Thyroid gland (tissue), 4 donors: ENCODE measurements at regions not wholly inside any gene's neighbourhood (a gene's known extent, or its start where the extent isn't known, plus 50 kb on each side); places are given as distances from the start of the nearest gene placed in this dataset.
A peak's percentile ranks its signal among the peaks of the same experiment; 100 is the strongest.

ENCODE experiments used
- DNase-seq, 2 donors: peaks; one replicate each; pipeline ENCODE4 v3.0.0-alpha.2; 2019
- H3K27ac ChIP-seq, 3 donors: fragments of 200-600 bp; sonication (generic); 1 replicate in 2 of 3; 2 replicates in 1 of 3; pipeline ENCODE4 v1.5.1; 2016 to 2019; ENCODE audit warnings: mild to moderate bottlenecking in 1 of 3, moderate library complexity in 1 of 3
- H3K27me3 ChIP-seq: fragments of 200-600 bp; sonication (generic); one replicate; pipeline ENCODE4 v1.5.1; 2019
- H3K36me3 ChIP-seq, 2 donors: fragments of 200-600 bp; sonication (generic); one replicate each; pipeline ENCODE4 v1.5.1; 2016 to 2019
- H3K4me1 ChIP-seq, 2 donors: fragments of 200-600 bp; sonication (generic); one replicate each; pipeline ENCODE4 v1.5.1; 2017 to 2019
- H3K4me3 ChIP-seq, 3 donors: fragments of 200-600 bp; sonication (generic); replicated peaks in 1 of 3; 1 replicate in 2 of 3; 2 replicates in 1 of 3; pipeline ENCODE4 v1.5.1; 2016; ENCODE audit warnings: mild to moderate bottlenecking in 1 of 3
- H3K9me3 ChIP-seq: fragments of 200-600 bp; sonication (generic); one replicate; pipeline ENCODE4 v1.5.1; 2017
- CTCF ChIP-seq, 6 experiments: fragments of 200-600 bp in 3 of 6; fragments of 450-650 bp in 3 of 6; sonication (generic) in 3 of 6; IDR thresholded peaks; one replicate each; pipeline ENCODE4 v1.5.1; 2016 to 2019; ENCODE audit warnings: antibody characterized with exemption in 6 of 6, mild to moderate bottlenecking in 2 of 6, inconsistent platforms in 1 of 6, moderate library complexity in 1 of 6
- POLR2A ChIP-seq, 2 donors: fragments of 450-650 bp; IDR thresholded peaks; one replicate each; pipeline ENCODE4 v1.6.1; 2017; ENCODE audit warnings: antibody characterized with exemption in 2 of 2, mild to moderate bottlenecking in 2 of 2, moderate library complexity in 1 of 2
- WGBS, 2 donors: methylation state at CpG; one replicate each; pipeline ENCODE4 v1.1.5; 2017; 5-methylcytosine and 5-hydroxymethylcytosine counted together
- intact Hi-C: fragments of 100-400 bp; cut with DNase I; formaldehyde crosslinking; loops from one replicate; pipeline ENCODE4 v1.15.1; 2023

DNA sequence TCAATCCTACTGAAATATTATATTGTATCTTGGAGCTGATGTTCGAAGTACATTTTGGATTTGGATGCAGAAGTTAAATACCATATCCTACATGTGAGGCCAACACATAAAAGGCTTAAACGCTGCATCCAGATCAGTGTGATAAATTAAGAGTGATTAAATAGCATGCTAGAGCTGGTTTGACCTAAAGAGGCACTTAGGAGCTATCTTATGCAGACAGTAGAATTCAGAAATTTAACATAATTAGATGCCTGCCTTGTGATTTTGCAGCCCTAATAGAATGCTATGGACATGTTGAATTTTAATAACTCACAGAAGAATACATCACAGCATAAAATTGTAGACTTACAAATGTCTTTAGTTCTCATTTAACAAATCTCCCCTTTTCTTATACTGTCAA lies 501.2 kb upstream of the LINC00305 start:
- no peak for TF ChIP-seq CTCF (IDR thresholded peaks at IDR 0.05)
- TF ChIP-seq POLR2A (IDR thresholded peaks at IDR 0.05): no peak
- DNase-seq: no peak
- intact Hi-C loops: no loop called here
- Histone ChIP-seq H3K27me3 (no peaks in the 10 kb centered on the region), H3K36me3 (no peaks in the 10 kb centered on the region), H3K4me1 (no peaks in the 10 kb centered on the region), H3K9me3 (no peaks in the 10 kb centered on the region), H3K4me3 (no peak overlapping the region), H3K27ac (no peak overlapping the region)
- 69 to 85% methylated on average over 2 of the region's 2 CpGs for WGBS, 2 donors

GRCh38 chr18:64645753-64646152 lies 496.9 kb upstream of the LINC00305 start:
- WGBS, 2 donors: 89 to 90% methylated on average over 5 of the region's 5 CpGs

GRCh38 chr18:64639536-64639935 lies 490.6 kb upstream of the LINC00305 start:
- intact Hi-C loops: no loop called here
- H3K27ac ChIP-seq: no peak overlapping the region
- no peak for DNase-seq
- no peaks in the 10 kb centered on the region for H3K36me3 ChIP-seq
- 78 to 96% methylated on average over 1 of the region's 1 CpG for WGBS, 2 donors
- no peak overlapping the region for H3K4me3 ChIP-seq
- TF ChIP-seq POLR2A (IDR thresholded peaks at IDR 0.05) (no peak), CTCF (IDR thresholded peaks at IDR 0.05) (no peak)
- no peaks in the 10 kb centered on the region for H3K27me3 ChIP-seq
- H3K9me3 ChIP-seq: no peaks in the 10 kb centered on the region
- no peaks in the 10 kb centered on the region for H3K4me1 ChIP-seq

More at GRCh38 chr18:64645753-64646152, 496.9 kb upstream of the LINC00305 start:
- TF ChIP-seq CTCF (IDR thresholded peaks at IDR 0.05): no peak
- TF ChIP-seq POLR2A (IDR thresholded peaks at IDR 0.05): no peak
- H3K27me3 ChIP-seq: no peaks in the 10 kb centered on the region
- intact Hi-C loops: no loop called here
- H3K36me3 ChIP-seq: no peaks in the 10 kb centered on the region
- H3K4me1 ChIP-seq: no peaks in the 10 kb centered on the region
- no peak overlapping the region for H3K27ac ChIP-seq
- no peaks in the 10 kb centered on the region for H3K9me3 ChIP-seq
- no peak overlapping the region for H3K4me3 ChIP-seq
- no peak for DNase-seq

DNA sequence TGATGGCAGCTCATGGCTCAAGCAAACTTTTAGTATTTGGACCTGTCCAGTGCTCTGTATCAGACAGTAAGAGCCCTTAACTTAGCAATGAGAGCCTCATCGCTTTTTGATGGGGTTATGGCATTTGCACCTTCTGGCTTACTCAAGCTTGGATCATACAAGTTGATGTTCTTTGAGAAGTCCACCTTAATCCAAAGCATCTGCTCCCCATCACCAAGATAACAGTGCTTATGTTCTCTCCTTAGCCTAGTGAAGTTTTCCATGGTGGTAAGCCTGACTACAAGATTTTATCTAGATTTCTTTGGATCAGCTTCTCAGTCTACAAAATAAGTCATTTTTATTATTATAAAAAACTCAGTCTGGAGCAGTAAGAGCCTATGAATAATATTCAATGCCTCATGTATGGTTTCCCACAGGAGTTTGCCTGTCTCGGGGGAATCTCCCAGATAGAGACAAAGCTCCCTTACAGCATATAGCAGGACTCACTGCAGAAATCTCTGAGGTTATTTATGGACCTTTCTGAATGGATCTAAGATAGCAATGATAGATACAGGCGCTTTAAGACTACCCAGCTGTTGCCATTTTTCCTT lies 472.2 kb upstream of the LINC00305 start:
- DNase-seq: no peak
- intact Hi-C loops: no loop called here
- no peaks in the 10 kb centered on the region for H3K27me3 ChIP-seq
- no peak overlapping the region for H3K4me3 ChIP-seq
- 96 to 97% methylated on average over 3 of the region's 3 CpGs for WGBS, 2 donors
- no peak for TF ChIP-seq CTCF (IDR thresholded peaks at IDR 0.05)
- TF ChIP-seq POLR2A (IDR thresholded peaks at IDR 0.05): no peak
- H3K4me1 ChIP-seq: no peaks in the 10 kb centered on the region
- H3K27ac ChIP-seq: no peak overlapping the region
- H3K36me3 ChIP-seq: no peaks in the 10 kb centered on the region
- no peaks in the 10 kb centered on the region for H3K9me3 ChIP-seq

GRCh38 chr18:64618390-64618789 lies 469.5 kb upstream of the LINC00305 start:
- Histone ChIP-seq H3K9me3 (no peaks in the 10 kb centered on the region), H3K36me3 (no peaks in the 10 kb centered on the region), H3K4me3 (no peak overlapping the region), H3K27ac (no peak overlapping the region), H3K4me1 (no peaks in the 10 kb centered on the region), H3K27me3 (no peaks in the 10 kb centered on the region)
- peak in 1 of 2 donors; percentile 5 for DNase-seq
- 67 to 70% methylated on average over 1 of the region's 1 CpG for WGBS, 2 donors
- TF ChIP-seq CTCF (IDR thresholded peaks at IDR 0.05) (no peak), POLR2A (IDR thresholded peaks at IDR 0.05) (no peak)
- intact Hi-C loops: no loop called here
